ENCODE measurements at regions not wholly inside any gene's neighbourhood (a gene's known extent, or its start where the extent isn't known, plus 50 kb on each side); places are given as distances from the start of the nearest gene placed in this dataset.

DNA sequence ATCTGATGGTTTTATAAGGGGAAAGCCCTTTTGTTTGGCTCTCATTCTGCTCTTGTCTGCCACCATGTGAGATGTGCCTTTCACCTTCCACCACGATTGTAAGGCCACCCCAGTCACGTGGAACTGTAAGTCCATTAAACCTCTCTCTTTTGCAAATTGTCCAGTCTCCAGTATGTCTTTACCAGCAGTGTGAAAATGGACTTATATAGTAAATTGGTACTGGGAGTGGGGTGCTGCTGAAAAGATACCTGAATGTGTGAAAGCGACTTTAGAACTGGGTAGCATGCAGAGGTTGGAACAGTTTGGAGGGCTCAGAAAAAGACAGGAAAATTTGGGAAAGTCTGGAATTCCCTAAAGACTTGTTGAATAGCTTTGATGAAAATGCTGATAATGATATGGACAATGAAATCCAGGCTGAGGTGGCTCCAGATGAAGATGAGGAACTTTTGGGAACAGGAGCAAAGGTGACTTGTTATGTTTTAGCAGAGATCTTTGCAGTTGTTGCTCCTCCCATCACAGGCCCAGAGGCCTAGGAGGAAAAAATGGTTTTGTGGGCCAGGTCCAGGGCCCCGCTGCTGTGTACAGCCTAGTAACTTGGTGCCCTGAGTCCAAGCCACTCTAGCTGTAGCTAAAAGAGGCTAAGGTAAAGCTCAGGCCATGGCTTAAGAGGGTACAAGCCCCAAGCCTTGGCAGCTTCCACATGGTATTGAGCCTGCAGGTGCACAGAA, 275.7 kb upstream of the NPSR1 start:
- no peak for TF ChIP-seq YY1 (IDR thresholded peaks at IDR 0.05; ENCODE audit: insufficient read depth, insufficient read length)
- no peak for TF ChIP-seq SUZ12 (IDR thresholded peaks at IDR 0.05; ENCODE audit: extremely low read depth, insufficient read depth, insufficient read length)
